Inflammatory macrophage treated with lipopolysaccharide for 1 hour (primary cell): ENCODE measurements at regions not wholly inside any gene's neighbourhood (a gene's known extent, or its start where the extent isn't known, plus 50 kb on each side); places are given as distances from the start of the nearest gene placed in this dataset.
A peak's percentile ranks its signal among the peaks of the same experiment; 100 is the strongest.

Experiments used
- DNase-seq, 2 donors: peaks; one replicate each; pipeline ENCODE4 v3.0.0-alpha.2; 2020 to 2022

DNA sequence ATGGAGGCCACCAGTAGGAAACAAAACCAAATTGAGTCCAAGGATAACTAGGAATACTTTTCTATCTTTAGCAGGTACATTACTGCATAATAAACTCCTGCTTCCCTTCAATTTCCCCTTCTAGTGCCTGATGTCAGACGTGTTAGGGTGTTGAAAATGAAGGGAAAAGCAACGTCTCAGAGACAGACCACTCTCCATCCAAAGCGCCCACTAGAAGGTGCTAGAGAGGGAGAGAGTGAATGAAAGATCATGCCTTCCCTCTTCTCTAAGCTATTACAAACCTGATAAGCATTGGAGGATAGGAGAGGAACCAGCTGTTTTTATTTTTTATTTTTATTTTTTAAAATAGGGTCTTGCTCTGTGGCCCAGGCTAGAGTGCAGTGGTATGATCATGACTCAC lies 64.1 kb downstream of the ZNF641 start:
- peak in 1 of 2 donors; percentile 38 for DNase-seq

DNA sequence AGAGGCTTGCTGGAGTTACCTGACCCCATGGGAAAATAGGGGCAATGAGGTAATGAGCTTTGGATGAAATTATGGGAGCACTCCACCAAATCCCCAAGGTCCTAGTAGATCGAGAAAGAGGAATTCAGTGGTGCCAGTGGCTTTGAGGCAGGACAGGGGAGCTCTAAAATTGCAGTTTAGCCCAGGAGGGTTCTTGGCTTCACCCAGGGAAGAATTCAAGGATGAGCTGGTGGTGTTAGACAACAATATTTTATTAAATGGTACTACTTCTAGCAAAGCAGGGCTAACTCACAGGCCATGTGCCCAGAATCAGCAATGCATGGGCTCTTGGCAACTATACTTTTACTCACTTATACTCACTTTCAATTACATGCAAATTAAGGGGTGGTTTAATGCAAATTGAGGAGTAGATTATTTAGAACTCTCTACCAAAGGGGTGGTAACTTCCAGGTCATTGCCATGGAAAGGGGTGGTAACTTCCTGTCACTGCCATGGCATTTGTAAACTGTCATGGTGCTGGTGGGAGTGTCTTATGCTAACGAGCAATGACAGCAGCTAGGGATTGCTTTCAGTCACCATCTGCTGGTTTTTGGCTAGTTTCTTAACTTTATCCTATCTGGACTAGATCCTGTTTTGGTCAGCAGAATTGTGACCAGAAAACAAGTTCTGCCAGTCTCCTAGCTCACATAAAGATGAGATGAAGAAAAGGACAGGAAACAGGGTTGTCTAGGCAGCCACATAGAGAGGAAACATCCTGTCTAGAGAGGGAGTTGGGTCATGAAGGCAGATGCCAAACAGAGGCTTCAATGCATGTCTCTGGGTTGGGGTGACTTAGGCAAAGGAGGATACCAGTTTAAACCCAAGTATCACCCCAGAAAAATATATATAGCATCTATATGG lies 64.7 kb downstream of the ZNF641 start:
- DNase-seq = no peak

DNA sequence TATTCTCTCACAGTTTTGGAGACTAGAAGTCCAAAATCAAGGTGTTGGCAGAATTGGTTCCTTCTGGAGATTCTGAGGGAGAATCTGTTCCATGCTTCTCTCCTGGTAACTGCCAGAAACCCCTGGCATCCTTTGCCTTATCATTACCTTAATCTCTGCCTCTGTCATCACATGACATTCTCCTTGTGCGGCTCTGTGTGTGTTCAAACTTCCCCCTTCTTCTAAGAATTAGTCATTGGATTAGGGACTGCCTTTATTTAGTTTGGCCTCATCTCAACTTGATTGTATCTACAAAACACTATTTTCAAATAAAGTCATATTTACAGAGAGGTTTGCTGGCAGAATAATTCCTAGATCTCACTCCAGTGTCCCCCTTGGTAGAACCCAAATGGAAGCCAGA lies 68.9 kb downstream of the ZNF641 start:
- DNase-seq = no peak

DNA sequence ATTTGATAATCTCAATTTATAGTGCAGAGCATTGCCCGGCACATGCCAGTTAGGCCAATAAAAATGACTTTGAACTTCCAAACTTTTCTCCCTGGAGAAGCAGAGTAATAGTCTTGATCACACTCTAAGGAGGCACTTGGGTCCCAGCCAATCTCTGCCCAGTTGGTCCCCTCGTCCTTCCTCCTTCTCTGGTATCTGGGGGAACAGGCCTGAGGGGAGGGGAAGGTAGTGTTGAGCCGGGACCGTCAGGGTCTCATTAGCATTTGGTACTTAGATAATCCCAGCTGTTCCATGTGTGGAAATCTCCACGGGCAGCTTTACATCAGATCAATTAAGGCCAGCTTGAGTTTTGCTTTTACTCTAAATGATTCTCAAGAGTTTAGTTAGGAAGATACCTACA lies 70.1 kb downstream of the ZNF641 start:
- DNase-seq = no peak

DNA sequence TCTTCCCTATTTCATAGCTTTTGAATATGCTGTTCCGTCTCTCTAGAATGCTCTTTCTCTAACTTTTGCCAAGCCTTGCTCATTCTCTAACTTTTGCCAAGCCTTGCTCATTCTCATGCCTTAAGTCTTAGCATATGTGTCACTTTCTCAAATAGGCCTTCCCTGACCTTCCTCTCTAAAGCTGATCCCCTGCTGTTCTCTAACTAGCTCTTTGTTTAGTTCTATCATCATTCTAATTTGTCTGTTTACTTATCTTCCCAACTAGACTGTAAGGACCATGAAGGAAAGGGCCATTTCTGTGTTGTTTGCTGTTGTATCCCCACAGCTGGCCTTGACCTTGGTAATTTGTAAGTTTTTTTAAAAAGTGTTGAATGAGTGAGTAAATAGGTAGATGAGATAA lies 71.1 kb downstream of the ZNF641 start:
- no peak for DNase-seq

DNA sequence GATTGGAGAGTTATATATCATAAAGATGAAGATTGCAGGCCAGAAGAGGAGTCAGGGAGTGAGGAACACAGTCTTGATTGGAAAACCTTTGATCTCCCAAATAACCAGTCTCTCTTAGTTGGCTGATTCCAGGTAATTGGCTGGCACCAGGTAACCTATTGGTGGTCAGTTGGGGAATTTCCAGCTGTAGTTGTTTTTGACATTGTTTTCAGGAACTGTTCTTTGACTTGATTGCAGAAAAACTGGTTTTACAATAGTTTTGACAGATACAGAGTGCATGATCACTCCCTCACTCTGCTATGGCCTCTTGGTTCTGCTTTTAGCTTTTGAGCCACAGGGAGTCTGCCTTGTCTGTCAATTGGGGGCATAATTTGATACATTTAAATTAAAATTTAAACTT lies 71.6 kb downstream of the ZNF641 start:
- peak; percentile 60 to 72 for DNase-seq

DNA sequence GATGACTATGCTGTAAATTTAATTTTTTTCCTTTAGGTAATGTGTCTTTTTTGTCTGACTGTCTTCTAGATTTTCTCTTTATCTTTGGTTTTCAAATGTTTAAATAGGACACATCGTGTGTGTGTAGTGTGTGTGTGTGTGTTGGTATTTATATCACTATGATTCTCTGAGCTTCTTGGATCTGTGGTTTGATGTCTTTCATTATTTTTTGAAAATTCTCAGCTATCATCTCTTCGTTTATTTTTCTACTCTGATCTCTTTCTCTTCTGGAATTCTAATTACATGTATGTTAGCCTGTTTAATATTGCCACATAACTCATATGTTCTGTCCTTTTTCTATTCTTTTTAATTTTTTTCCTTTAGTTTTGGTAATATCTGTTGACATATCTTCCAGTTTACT lies 73.5 kb upstream of the OR10AD1 start:
- DNase-seq = no peak

DNA sequence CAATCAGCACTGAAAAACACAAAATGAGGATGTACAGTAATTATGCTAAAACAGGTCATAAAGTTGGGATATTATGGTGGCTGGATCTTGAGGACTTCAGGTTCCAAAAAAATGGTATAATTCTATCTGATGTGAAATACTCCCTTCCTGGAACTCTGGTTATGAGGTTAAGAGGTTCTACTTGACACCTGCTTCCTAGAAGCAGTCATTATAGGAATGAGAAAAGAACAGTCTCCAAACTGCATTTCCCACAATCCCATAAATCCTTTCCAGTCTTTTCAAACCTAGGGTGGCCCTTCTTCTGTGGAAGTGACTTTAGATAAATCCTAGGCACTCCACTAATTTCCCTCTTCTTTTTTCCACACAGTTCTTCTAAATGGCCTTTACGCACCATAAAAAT lies 63.7 kb upstream of the OR10AD1 start:
- no peak for DNase-seq

DNA sequence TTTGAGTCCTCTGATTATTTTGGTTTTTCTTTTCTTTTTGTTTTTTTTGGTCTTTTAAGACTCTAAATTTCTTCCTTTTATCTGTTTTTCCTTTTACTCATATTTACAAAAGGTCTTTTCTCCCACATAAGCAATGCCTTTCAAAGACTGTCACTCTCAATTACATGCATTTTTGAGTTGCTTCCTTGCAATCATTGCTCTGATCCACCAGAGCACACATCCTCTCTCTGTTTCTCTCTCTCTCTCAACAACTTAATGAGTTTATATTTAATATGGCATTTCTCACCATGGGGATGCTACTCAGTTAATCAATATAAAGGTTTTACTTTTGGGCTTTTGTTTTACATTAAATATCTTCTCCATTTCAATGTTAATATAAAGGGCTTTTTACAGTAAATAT lies 62.7 kb upstream of the OR10AD1 start:
- no peak for DNase-seq

DNA sequence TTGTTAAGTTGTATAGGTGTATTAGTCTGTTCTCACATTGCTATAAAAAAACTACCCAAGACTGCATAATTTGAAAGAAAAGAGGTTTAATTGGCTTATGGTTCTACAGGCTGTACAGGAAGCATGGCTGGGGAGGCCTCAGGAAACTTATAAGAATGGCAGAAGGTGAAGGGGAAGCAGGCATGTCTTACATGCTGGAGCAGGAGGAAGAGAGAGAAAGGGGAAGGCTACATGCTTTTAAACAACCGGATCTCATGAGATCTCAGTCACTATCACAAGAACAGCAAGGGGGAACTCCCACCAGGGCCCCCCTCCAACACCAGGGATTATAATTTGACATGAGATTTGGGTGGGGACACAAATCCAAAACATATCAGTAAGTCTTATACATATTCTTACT lies 60.5 kb upstream of the OR10AD1 start:
- peak; percentile 10 to 19 for DNase-seq

DNA sequence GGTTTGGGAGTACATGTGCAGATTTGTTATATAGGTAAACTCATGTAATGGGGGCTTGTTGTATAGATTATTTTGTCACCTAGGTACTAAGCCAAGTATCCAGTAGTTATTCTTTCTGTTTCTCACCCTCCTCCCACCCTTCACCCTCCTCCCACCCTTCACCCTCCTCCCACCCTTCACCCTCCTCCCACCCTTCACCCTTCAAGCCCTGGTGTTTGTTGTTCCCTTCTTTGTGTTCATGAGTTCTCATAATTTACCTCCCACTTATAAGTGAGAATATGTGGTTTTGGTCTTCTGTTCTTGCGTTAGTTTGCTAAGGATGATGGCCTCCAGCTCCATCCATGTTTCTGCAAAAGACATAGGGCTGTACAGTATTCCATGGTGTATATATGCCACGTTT lies 58.7 kb upstream of the OR10AD1 start:
- DNase-seq = no peak
